Tibial nerve (tissue), 4 donors: ENCODE measurements at regions not wholly inside any gene's neighbourhood (a gene's known extent, or its start where the extent isn't known, plus 50 kb on each side); places are given as distances from the start of the nearest gene placed in this dataset.

Source experiments
- DNase-seq, 2 donors: peaks; one replicate each; pipeline ENCODE4 v3.0.0-alpha.2; 2019; ENCODE audit warnings: low spot score in 2 of 2
- H3K27ac ChIP-seq, 4 donors: fragments of 200-600 bp; sonication (generic) in 3 of 4; one replicate each; pipeline ENCODE4 v1.5.1; 2017 to 2019; ENCODE audit warnings: mild to moderate bottlenecking in 1 of 4
- H3K27me3 ChIP-seq, 2 donors: fragments of 200-600 bp; sonication (generic) in 1 of 2; one replicate each; pipeline versions ENCODE4 v1.5.1 to v1.6.0; 2017 to 2019
- H3K36me3 ChIP-seq, 3 donors: fragments of 200-600 bp; sonication (generic); one replicate each; pipeline ENCODE4 v1.5.1; 2018 to 2019
- H3K4me1 ChIP-seq, 4 donors: fragments of 200-600 bp; sonication (generic) in 3 of 4; one replicate each; pipeline ENCODE4 v1.5.1; 2017 to 2019
- H3K4me3 ChIP-seq, 4 donors: fragments of 200-600 bp; sonication (generic) in 3 of 4; one replicate each; pipeline ENCODE4 v1.5.1; 2017 to 2019; ENCODE audit warnings: mild to moderate bottlenecking in 1 of 4, moderate library complexity in 1 of 4
- H3K9me3 ChIP-seq, 4 donors: fragments of 200-600 bp; sonication (generic) in 3 of 4; one replicate each; pipeline ENCODE4 v1.5.1; 2017 to 2019
- CTCF ChIP-seq, 5 experiments: fragments of 200-600 bp in 3 of 5; fragments of 450-650 bp in 2 of 5; sonication (generic) in 3 of 5; IDR thresholded peaks; one replicate each; pipeline ENCODE4 v1.5.1; 2016 to 2019; ENCODE audit warnings: antibody characterized with exemption in 5 of 5, mild to moderate bottlenecking in 3 of 5, moderate library complexity in 2 of 5
- EP300 ChIP-seq, 2 donors: sonication (generic); formaldehyde crosslinking; IDR thresholded peaks; one replicate each; pipeline ENCODE4 v1.6.1; 2017; ENCODE audit warnings: antibody characterized with exemption in 2 of 2, mild to moderate bottlenecking in 1 of 2
- POLR2A ChIP-seq, 2 donors: fragments of 450-650 bp; IDR thresholded peaks; one replicate each; pipeline ENCODE4 v1.6.1; 2017; ENCODE audit warnings: antibody characterized with exemption in 2 of 2, mild to moderate bottlenecking in 2 of 2, moderate library complexity in 2 of 2
- WGBS, 2 donors: methylation state at CpG; one replicate each; pipeline ENCODE4 v1.1.5; 2018; 5-methylcytosine and 5-hydroxymethylcytosine counted together

GRCh38 chr4:15143551-15143950 is 141.3 kb downstream of the CPEB2 start:
- 91 to 97% methylated on average over 2 of the region's 2 CpGs for WGBS, 2 donors
- peaks cover 0 to 14% (median 4%) of the 10 kb centered on the region in 4 donors for H3K4me1 ChIP-seq
- H3K36me3 ChIP-seq, result no peaks in the 10 kb centered on the region
- no peaks in the 10 kb centered on the region for H3K27me3 ChIP-seq
- DNase-seq, result no peak
- no peak overlapping the region for H3K4me3 ChIP-seq
- H3K9me3 ChIP-seq, result no peaks in the 10 kb centered on the region
- TF ChIP-seq EP300 (IDR thresholded peaks at IDR 0.05), result no peak
- no peak for TF ChIP-seq CTCF (IDR thresholded peaks at IDR 0.05)
- no peak for TF ChIP-seq POLR2A (IDR thresholded peaks at IDR 0.05)
- no peak overlapping the region for H3K27ac ChIP-seq

GRCh38 chr4:15144249-15144966 is 142.1 kb downstream of the CPEB2 start:
- DNase-seq, result no peak
- peaks cover 0 to 22% (median 9%) of the 10 kb centered on the region in 4 donors for H3K4me1 ChIP-seq

GRCh38 chr4:15144967-15145295 is 142.7 kb downstream of the CPEB2 start:
- no peak overlapping the region for H3K4me3 ChIP-seq
- TF ChIP-seq CTCF (IDR thresholded peaks at IDR 0.05) (no peak), POLR2A (IDR thresholded peaks at IDR 0.05) (no peak)
- peaks cover 0 to 27% (median 11%) of the 10 kb centered on the region in 4 donors for H3K4me1 ChIP-seq
- no peaks in the 10 kb centered on the region for H3K27me3 ChIP-seq
- H3K36me3 ChIP-seq, result no peaks in the 10 kb centered on the region
- DNase-seq, result no peak
- 87 to 89% methylated on average over 7 of the region's 7 CpGs for WGBS, 2 donors
- no peak overlapping the region for H3K27ac ChIP-seq
- H3K9me3 ChIP-seq, result no peaks in the 10 kb centered on the region

More at GRCh38 chr4:15144249-15144966, 142.1 kb downstream of the CPEB2 start:
- Histone ChIP-seq H3K9me3 (no peaks in the 10 kb centered on the region), H3K27me3 (no peaks in the 10 kb centered on the region), H3K27ac (no peak overlapping the region), H3K36me3 (no peaks in the 10 kb centered on the region), H3K4me3 (no peak overlapping the region)
- no peak for TF ChIP-seq POLR2A (IDR thresholded peaks at IDR 0.05)
- TF ChIP-seq EP300 (IDR thresholded peaks at IDR 0.05), result no peak
- TF ChIP-seq CTCF (IDR thresholded peaks at IDR 0.05), result no peak
- 53 to 58% methylated on average over 9 of the region's 9 CpGs for WGBS, 2 donors

GRCh38 chr4:15145709-15146108 is 143.4 kb downstream of the CPEB2 start:
- TF ChIP-seq CTCF (IDR thresholded peaks at IDR 0.05) (no peak), EP300 (IDR thresholded peaks at IDR 0.05) (no peak), POLR2A (IDR thresholded peaks at IDR 0.05) (no peak)
- Histone ChIP-seq H3K27me3 (no peaks in the 10 kb centered on the region), H3K9me3 (no peaks in the 10 kb centered on the region), H3K4me1 (peaks cover 0 to 33% (median 11%) of the 10 kb centered on the region in 4 donors), H3K36me3 (no peaks in the 10 kb centered on the region), H3K4me3 (no peak overlapping the region), H3K27ac (no peak overlapping the region)
- WGBS, 2 donors, result 86 to 91% methylated on average over 7 of the region's 7 CpGs
- no peak for DNase-seq

- Histone ChIP-seq H3K4me1 (peaks cover 0 to 33% (median 11%) of the 10 kb centered on the region in 4 donors), H3K4me3 (no peak overlapping the region), H3K27ac (peak overlapping the region in 1 of 4 donors; percentile 12), H3K36me3 (no peaks in the 10 kb centered on the region), H3K27me3 (no peaks in the 10 kb centered on the region), H3K9me3 (no peaks in the 10 kb centered on the region)
- TF ChIP-seq POLR2A (IDR thresholded peaks at IDR 0.05) (no peak), EP300 (IDR thresholded peaks at IDR 0.05) (no peak), CTCF (IDR thresholded peaks at IDR 0.05) (no peak)
- no peak for DNase-seq
- 32 to 35% methylated on average over 5 of the region's 5 CpGs for WGBS, 2 donors
Observed at GRCh38 chr4:15147714-15148113, 145.4 kb downstream of the CPEB2 start.
